ENCODE measurements at regions not wholly inside any gene's neighbourhood (a gene's known extent, or its start where the extent isn't known, plus 50 kb on each side); places are given as distances from the start of the nearest gene placed in this dataset.

GRCh38 chr12:80040075-80040738 lies 59.1 kb upstream of the OTOGL start:
- H3K36me3 Mint-ChIP-seq (ENCODE audit: insufficient read depth, unreplicated experiment), result no peaks in the 10 kb centered on the region
- intact Hi-C loops (cut with micrococcal nuclease; ENCODE audit: unreplicated experiment), result loop anchor here (10.0 kb wide), 1 partner anchor 235 kb away; no protein-coding TSS in a partner anchor
- TF ChIP-seq CTCF (IDR thresholded peaks at IDR 0.05; ENCODE audit: unreplicated experiment), result no peak
- no peaks in the 10 kb centered on the region for H3K9me3 Mint-ChIP-seq (ENCODE audit: low read depth, unreplicated experiment)
- no TSS peak for BruUV-seq (replicated peaks)
- no peaks in the 10 kb centered on the region for H3K4me1 Mint-ChIP-seq (ENCODE audit: low read depth, unreplicated experiment)
- no peak overlapping the region for H3K4me3 Mint-ChIP-seq (ENCODE audit: low read depth, unreplicated experiment)
- H3K27me3 Mint-ChIP-seq (ENCODE audit: unreplicated experiment), result no peaks in the 10 kb centered on the region
- no peak overlapping the region for H3K27ac Mint-ChIP-seq (ENCODE audit: unreplicated experiment)
- DNase-seq, result no peak
- CTCF ChIA-PET, result no interaction called here

- DNase-seq, result no peak
- no peaks in the 10 kb centered on the region for H3K9me3 Mint-ChIP-seq (ENCODE audit: low read depth, unreplicated experiment)
- H3K27me3 Mint-ChIP-seq (ENCODE audit: unreplicated experiment), result no peaks in the 10 kb centered on the region
- no peak overlapping the region for H3K4me3 Mint-ChIP-seq (ENCODE audit: low read depth, unreplicated experiment)
- intact Hi-C loops (cut with micrococcal nuclease; ENCODE audit: unreplicated experiment), result no loop called here
- H3K36me3 Mint-ChIP-seq (ENCODE audit: insufficient read depth, unreplicated experiment), result no peaks in the 10 kb centered on the region
- H3K4me1 Mint-ChIP-seq (ENCODE audit: low read depth, unreplicated experiment), result no peaks in the 10 kb centered on the region
- CTCF ChIA-PET, result no interaction called here
- no TSS peak for BruUV-seq (replicated peaks)
- no peak overlapping the region for H3K27ac Mint-ChIP-seq (ENCODE audit: unreplicated experiment)
- no peak for TF ChIP-seq CTCF (IDR thresholded peaks at IDR 0.05; ENCODE audit: unreplicated experiment)
Measured at GRCh38 chr12:80038062-80038560, 61.2 kb upstream of the OTOGL start.

GRCh38 chr12:80033448-80033847 lies 65.9 kb upstream of the OTOGL start:
- Mint-ChIP-seq H3K36me3 (ENCODE audit: insufficient read depth, unreplicated experiment) (no peaks in the 10 kb centered on the region), H3K9me3 (ENCODE audit: low read depth, unreplicated experiment) (no peaks in the 10 kb centered on the region), H3K27me3 (ENCODE audit: unreplicated experiment) (no peaks in the 10 kb centered on the region), H3K4me3 (ENCODE audit: low read depth, unreplicated experiment) (no peak overlapping the region), H3K27ac (ENCODE audit: unreplicated experiment) (no peak overlapping the region), H3K4me1 (ENCODE audit: low read depth, unreplicated experiment) (no peaks in the 10 kb centered on the region)
- BruUV-seq (replicated peaks), result no TSS peak
- DNase-seq, result no peak
- intact Hi-C loops (cut with micrococcal nuclease; ENCODE audit: unreplicated experiment), result no loop called here
- CTCF ChIA-PET, result no interaction called here
- no peak for TF ChIP-seq CTCF (IDR thresholded peaks at IDR 0.05; ENCODE audit: unreplicated experiment)

- CTCF ChIA-PET, result no interaction called here
- intact Hi-C loops (cut with micrococcal nuclease; ENCODE audit: unreplicated experiment), result no loop called here
- H3K4me3 Mint-ChIP-seq (ENCODE audit: low read depth, unreplicated experiment), result no peak overlapping the region
- TF ChIP-seq CTCF (IDR thresholded peaks at IDR 0.05; ENCODE audit: unreplicated experiment), result no peak
- no peaks in the 10 kb centered on the region for H3K36me3 Mint-ChIP-seq (ENCODE audit: insufficient read depth, unreplicated experiment)
- H3K27me3 Mint-ChIP-seq (ENCODE audit: unreplicated experiment), result no peaks in the 10 kb centered on the region
- no TSS peak for BruUV-seq (replicated peaks)
- no peak overlapping the region for H3K27ac Mint-ChIP-seq (ENCODE audit: unreplicated experiment)
- no peaks in the 10 kb centered on the region for H3K9me3 Mint-ChIP-seq (ENCODE audit: low read depth, unreplicated experiment)
- no peak for DNase-seq
- no peaks in the 10 kb centered on the region for H3K4me1 Mint-ChIP-seq (ENCODE audit: low read depth, unreplicated experiment)
Measured at GRCh38 chr12:80032946-80033345, 66.4 kb upstream of the OTOGL start.
